Calu3 (cell line): ENCODE measurements at regions not wholly inside any gene's neighbourhood (a gene's known extent, or its start where the extent isn't known, plus 50 kb on each side); places are given as distances from the start of the nearest gene placed in this dataset.
A peak's percentile ranks its signal among the peaks of the same experiment; 100 is the strongest.
"Not testable (repeated sequence)": the region's sequence is repeated elsewhere in the genome, so short reads cannot be mapped to it uniquely, and the experiment has no call there.

Source experiments
- BruUV-seq: library from RNA; stranded (reverse); fragments of 400-500 nt; replicated peaks from 2 replicates; lab custom pipeline; 2021; lab: Mats Ljungman, UMichigan
- CTCF ChIA-PET: fragments of 300-600 bp; sonication (Branson Sonifier 250); formaldehyde crosslinking; loops from one replicate; lab custom pipeline; 2022; ENCODE audit warnings: antibody characterized with exemption; lab: Charles Lee
- DNase-seq: peaks from one replicate; pipeline ENCODE4 v3.0.0; 2022
- H3K27ac Mint-ChIP-seq: one replicate; pipeline ENCODE4 v1.8.0; 2022; ENCODE audit warnings: mixed read lengths; ENCODE audit not compliant: unreplicated experiment
- H3K27me3 Mint-ChIP-seq: one replicate; pipeline ENCODE4 v1.8.0; 2022; ENCODE audit warnings: mixed read lengths; ENCODE audit not compliant: unreplicated experiment
- H3K36me3 Mint-ChIP-seq: one replicate; pipeline ENCODE4 v1.8.0; 2022; ENCODE audit warnings: mild to moderate bottlenecking, moderate library complexity, mixed read lengths; ENCODE audit not compliant: insufficient read depth, unreplicated experiment
- H3K4me1 Mint-ChIP-seq: one replicate; pipeline ENCODE4 v1.8.0; 2022; ENCODE audit warnings: mild to moderate bottlenecking, low read depth, mixed read lengths; ENCODE audit not compliant: unreplicated experiment
- H3K4me3 Mint-ChIP-seq: one replicate; pipeline ENCODE4 v1.8.0; 2022; ENCODE audit warnings: mild to moderate bottlenecking, low read depth, moderate library complexity, mixed read lengths; ENCODE audit not compliant: unreplicated experiment
- H3K9me3 Mint-ChIP-seq: one replicate; pipeline ENCODE4 v1.8.0; 2022; ENCODE audit warnings: low read depth, mixed read lengths; ENCODE audit not compliant: unreplicated experiment
- intact Hi-C: fragments of 100-400 bp; cut with micrococcal nuclease; formaldehyde crosslinking; loops from one replicate; pipeline ENCODE4 v1.10.0; 2022; ENCODE audit not compliant: unreplicated experiment

DNA sequence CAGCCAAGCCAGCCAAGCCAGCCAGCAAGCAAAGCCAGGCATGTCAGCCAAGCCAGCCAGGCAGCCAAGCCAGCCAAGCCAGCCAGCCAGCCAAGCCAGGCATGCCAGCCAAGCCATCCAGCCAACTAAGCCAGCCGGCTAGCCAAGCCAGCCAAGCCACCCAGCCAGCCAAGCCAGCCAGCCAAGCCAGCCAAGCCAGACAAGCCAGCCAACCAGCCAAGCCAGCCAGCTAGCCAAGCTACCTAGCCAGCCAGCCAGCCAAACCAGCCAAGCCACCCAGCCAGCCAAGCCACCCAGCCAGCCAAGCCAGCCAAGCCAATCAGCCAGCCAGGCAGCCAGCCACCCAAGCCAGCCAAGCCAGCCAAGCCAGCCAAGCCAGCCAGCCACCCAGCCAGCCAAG is 1600.5 kb downstream of the RPIA start:
- BruUV-seq, H3K27ac Mint-ChIP-seq, H3K27me3 Mint-ChIP-seq, CTCF ChIA-PET, H3K9me3 Mint-ChIP-seq, H3K4me3 Mint-ChIP-seq, intact Hi-C loops, DNase-seq, H3K36me3 Mint-ChIP-seq, H3K4me1 Mint-ChIP-seq: not testable (repeated sequence)

DNA sequence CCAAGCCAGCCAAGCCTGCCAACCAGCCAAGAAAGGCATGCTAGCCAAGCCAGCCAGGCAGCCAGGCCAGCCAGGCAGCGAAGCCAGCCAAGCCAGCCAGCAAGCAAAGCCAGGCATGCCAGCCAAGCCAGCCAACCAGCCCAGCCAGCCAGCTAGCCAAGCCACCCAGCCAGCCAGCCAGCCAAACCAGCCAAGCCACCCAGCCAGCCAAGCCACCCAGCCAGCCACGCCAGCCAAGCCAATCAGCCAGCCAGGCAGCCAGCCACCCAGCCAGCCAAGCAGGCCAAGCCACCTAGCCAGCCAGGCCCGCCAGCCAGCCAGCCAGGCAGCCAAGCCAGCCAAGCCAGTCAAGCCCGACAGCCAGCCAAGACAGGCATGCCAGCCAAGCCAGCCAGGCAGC is 1601.0 kb downstream of the RPIA start:
- BruUV-seq, DNase-seq, CTCF ChIA-PET: not testable (repeated sequence)

DNA sequence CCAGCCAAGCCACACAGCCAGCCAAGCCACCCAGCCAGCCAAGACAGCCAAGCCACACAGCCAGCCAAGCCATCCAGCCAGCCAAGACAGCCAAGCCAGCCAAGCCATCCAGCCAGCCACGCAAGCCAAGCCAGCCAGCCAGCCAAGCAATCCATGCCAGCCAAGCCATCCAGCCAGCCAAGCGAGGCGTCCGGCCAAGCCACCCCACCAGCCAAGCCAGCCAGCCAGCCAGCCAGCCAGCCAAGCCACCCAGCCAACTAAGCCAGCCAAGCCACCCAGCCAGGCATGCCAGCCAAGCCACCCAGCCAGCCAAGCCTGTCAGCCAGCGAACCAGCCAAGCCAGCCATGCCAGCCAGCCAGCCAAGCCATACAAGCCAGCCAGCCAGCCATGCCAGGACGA is 1601.8 kb downstream of the RPIA start:
- H3K27ac Mint-ChIP-seq, H3K9me3 Mint-ChIP-seq, CTCF ChIA-PET, BruUV-seq, H3K4me3 Mint-ChIP-seq, H3K36me3 Mint-ChIP-seq, DNase-seq, H3K27me3 Mint-ChIP-seq, intact Hi-C loops, H3K4me1 Mint-ChIP-seq: not testable (repeated sequence)

More for the DNA sequence above, 1601.0 kb downstream of the RPIA start:
- H3K27me3 Mint-ChIP-seq, H3K9me3 Mint-ChIP-seq, H3K4me3 Mint-ChIP-seq, H3K4me1 Mint-ChIP-seq, intact Hi-C loops, H3K36me3 Mint-ChIP-seq, H3K27ac Mint-ChIP-seq: not testable (repeated sequence)

DNA sequence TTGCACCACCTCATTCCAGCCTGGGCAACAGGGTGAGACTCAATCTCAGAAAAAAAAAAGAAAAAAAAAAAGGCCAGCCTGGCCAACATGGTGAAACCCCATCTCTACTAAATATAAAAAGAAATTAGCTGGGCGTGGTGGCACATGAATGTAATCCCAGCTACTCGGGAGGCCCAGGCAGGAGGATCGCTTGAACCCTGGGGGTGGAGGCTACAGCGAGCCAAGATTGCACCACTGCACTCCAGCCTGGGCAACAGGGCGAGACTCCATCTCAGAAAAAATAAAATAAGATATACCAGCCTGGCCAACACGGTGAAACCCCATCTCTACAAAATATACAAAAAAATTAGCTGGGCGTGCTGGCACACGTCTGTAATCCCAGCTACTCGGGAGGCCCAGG is 1602.3 kb downstream of the RPIA start:
- H3K27me3 Mint-ChIP-seq, H3K27ac Mint-ChIP-seq, H3K4me3 Mint-ChIP-seq, H3K4me1 Mint-ChIP-seq, intact Hi-C loops, H3K36me3 Mint-ChIP-seq, CTCF ChIA-PET, BruUV-seq, H3K9me3 Mint-ChIP-seq, DNase-seq: not testable (repeated sequence)

DNA sequence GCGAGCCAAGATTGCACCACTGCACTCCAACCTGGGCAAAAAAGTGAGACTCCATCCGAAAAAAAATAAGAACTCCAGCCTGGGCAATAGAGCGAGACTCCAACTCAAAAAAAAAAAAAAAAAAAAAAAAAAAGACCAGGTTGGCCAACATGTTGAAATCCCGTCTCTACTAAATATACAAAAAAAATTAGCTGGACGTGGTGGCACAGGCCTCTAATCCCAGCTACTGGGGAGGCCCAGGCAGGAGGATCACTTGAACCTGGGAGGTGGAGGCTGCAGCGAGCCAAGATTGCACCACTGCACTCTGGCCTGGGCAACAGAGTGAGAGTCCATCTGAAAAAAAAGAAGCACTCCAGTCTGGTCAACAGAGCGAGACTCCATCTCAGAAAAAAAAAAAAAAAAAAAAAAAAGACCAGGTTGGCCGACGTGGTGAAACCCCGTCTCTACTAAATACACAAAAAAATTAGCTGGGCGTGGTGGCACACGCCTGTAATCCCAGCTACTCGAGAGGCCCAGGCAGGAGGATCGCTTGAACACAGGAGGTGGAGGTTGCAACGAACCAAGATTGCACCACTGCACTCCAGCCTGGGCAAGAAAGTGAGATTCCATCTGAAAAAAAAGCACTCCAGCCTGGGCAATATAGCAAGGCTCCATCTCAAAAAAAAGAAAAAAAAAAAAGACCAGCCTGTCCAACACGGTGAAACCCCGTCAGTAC is 1603.7 kb downstream of the RPIA start:
- DNase-seq, H3K9me3 Mint-ChIP-seq, H3K27ac Mint-ChIP-seq, H3K27me3 Mint-ChIP-seq, CTCF ChIA-PET, H3K36me3 Mint-ChIP-seq, intact Hi-C loops, H3K4me3 Mint-ChIP-seq, H3K4me1 Mint-ChIP-seq, BruUV-seq: not testable (repeated sequence)

DNA sequence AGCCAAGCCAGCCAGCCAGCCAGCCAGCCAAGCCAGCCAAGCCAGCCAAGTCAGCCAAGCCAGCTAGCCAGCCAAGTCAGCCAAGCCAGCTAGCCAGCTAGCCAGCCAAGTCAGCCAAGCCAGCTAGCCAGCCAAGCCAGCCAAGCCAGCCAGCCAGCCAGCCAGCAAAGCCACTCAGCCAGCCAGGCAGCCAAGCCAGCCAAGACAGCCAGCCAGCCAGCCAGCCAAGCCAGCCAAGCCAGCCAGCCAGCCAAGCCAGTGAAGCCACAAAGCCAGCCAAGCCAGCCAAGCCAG is 1605.0 kb downstream of the RPIA start:
- H3K9me3 Mint-ChIP-seq, BruUV-seq, H3K4me1 Mint-ChIP-seq, H3K27me3 Mint-ChIP-seq, H3K36me3 Mint-ChIP-seq, H3K4me3 Mint-ChIP-seq, DNase-seq, CTCF ChIA-PET, H3K27ac Mint-ChIP-seq, intact Hi-C loops: not testable (repeated sequence)

DNA sequence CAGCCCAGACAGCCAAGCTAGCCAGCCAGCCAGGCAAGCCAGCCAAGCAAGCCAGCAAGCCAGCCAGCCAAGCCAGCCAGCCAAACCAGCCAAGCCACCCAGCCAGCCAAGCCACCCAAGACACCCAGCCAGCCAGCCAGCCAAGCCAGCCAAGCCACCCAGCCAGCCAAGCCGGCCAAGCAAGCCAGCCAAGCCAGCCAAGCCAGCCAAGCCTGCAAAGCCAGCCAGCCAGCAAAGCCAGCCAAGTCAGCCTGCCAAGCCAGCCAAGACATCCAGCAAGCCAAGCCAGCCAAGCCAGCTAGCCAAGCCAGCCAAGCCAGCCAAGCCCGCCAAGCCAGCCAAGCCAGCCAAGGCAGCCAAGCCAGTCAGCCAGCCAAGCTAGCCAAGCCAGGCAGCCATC is 1606.2 kb downstream of the RPIA start:
- intact Hi-C loops, H3K36me3 Mint-ChIP-seq, H3K27ac Mint-ChIP-seq, H3K4me3 Mint-ChIP-seq, BruUV-seq, H3K9me3 Mint-ChIP-seq, CTCF ChIA-PET, H3K27me3 Mint-ChIP-seq, DNase-seq, H3K4me1 Mint-ChIP-seq: not testable (repeated sequence)

DNA sequence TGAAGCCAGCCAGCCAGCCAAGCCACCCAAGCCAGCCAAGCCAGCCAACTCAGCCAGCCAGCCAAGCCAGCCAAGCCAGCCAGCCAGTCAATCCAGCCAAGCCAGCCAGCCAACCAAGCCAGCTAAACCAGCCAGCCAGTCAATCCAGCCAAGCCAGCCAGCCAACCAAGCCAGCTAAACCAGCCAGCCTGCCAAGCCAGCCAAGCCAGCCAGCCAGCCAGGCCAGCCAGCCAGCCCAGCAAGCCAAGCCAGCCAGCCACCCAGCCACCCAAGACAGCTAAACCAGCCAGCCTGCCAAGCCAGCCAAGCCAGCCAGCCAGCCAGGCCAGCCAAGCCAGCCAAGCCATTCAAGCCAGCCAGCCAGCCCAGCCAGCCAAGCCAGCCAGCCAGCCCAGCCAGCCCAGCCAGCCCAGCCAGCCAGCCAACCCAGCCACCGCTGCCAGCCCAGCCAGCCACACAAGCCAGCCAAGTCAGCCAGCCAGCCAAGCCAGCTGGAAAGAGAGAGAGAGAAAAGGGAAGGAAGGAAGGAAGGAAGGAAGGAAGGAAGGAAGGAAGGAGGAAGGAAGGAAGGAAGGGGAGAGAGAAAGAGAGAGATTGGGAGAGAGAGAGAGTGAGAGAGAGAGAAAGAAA is 1606.8 kb downstream of the RPIA start:
- H3K9me3 Mint-ChIP-seq, BruUV-seq, H3K36me3 Mint-ChIP-seq, DNase-seq, H3K27me3 Mint-ChIP-seq, H3K27ac Mint-ChIP-seq, intact Hi-C loops, H3K4me1 Mint-ChIP-seq, H3K4me3 Mint-ChIP-seq, CTCF ChIA-PET: not testable (repeated sequence)

DNA sequence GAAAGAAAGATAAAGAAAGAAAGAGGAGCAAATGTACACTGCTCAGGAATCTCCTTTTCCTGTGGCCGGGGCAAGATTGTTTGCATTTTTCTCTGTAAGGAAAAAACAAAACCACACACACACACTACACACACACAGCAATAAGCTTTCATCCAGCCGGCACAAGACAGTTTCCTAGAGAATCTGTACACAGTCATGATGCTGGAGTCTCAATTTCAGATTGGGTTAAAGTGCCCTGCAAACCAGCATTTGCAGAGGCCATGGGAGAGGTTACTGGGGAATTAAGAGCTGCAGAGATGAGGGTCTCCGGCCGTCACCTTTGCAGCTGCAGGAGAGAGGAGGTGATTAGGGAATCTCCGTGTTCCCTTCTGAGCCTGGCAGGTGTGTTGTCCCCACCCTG is 1607.5 kb downstream of the RPIA start:
- not testable (repeated sequence) for H3K36me3 Mint-ChIP-seq

DNA sequence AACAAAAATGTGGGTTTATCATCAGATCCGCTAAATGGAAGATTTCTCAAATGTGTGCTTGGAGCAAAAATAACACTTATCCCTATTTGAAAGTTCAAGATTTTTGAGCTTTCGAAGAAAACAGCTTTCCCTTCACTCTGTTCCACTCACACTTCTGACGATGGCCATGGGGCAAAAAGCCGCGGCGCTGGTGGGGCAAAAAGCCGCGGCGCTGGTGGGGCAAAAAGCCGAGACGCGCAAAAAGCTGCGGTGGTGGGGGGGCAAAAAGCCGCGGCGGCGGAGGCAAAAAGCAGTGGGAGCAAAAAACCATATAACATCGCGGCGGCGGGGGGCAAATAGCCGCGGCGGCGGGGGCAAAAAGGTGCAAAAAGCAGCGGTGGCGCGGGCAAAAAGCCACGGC is 1631.5 kb downstream of the RPIA start:
- peak overlapping the region; percentile 54 for H3K4me3 Mint-ChIP-seq
- H3K4me1 Mint-ChIP-seq, BruUV-seq, DNase-seq, H3K9me3 Mint-ChIP-seq, H3K27me3 Mint-ChIP-seq, H3K36me3 Mint-ChIP-seq, CTCF ChIA-PET, H3K27ac Mint-ChIP-seq, intact Hi-C loops: not testable (repeated sequence)

More for the DNA sequence above, 1607.5 kb downstream of the RPIA start:
- BruUV-seq, H3K27me3 Mint-ChIP-seq, H3K9me3 Mint-ChIP-seq, intact Hi-C loops, H3K4me3 Mint-ChIP-seq, DNase-seq, CTCF ChIA-PET, H3K4me1 Mint-ChIP-seq, H3K27ac Mint-ChIP-seq: not testable (repeated sequence)
